ENCODE measurements at regions not wholly inside any gene's neighbourhood (a gene's known extent, or its start where the extent isn't known, plus 50 kb on each side); places are given as distances from the start of the nearest gene placed in this dataset.
"Not testable (repeated sequence)": the region's sequence is repeated elsewhere in the genome, so short reads cannot be mapped to it uniquely, and the experiment has no call there.

DNA sequence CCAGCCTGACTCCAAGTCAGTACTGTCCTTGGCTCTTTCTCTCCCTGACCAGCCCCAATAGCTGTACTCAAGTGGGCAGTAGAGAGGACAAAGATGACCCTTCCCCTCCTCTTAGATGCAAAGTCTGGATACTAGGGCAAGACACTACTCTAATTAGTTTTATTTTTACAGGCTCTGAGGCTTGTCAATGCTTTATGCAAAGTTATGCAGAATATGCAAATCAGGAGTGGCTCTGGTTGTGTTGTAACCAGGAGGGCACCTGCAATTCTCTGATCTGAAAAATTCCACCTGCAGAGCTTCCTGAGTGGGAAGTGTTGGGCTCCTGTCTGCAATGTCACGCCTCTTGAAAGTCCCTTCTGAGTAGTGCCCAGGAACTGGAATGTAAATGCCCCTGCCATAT, 201.5 kb downstream of the RGS3 start:
- no peak for DNase-seq (ENCODE audit: low spot score)

GRCh38 chr9:113665756-113666155, 202.2 kb downstream of the RGS3 start:
- DNase-seq (ENCODE audit: low spot score), result no peak

GRCh38 chr9:113668061-113668460, 204.5 kb downstream of the RGS3 start:
- DNase-seq (ENCODE audit: low spot score), result no peak

GRCh38 chr9:113669522-113670115, 206.1 kb downstream of the RGS3 start:
- no peak for DNase-seq (ENCODE audit: low spot score)

DNA sequence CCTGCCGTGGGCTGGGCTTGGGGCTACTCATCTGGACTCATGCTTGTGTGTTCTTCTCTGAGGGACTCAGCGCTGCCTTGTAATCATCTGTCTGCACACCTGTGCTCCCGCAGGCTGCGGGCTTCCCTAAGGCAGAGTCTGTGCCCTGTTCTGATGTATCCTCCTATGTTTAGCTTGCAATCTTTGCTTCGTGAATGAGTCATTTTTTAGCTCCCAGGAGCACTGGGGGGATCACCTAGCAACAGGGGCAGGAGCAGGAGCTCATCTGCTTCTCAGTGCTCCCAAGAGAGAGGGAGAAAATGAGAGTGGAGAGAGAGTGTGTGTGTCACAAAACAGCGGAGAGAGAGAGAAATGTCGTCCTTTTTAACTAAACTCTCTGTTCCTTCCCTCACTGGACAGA, 202.4 kb upstream of the ZNF618 start:
- DNase-seq (ENCODE audit: low spot score), result no peak

- no peak for DNase-seq (ENCODE audit: low spot score)
These were observed 201.7 kb upstream of the ZNF618 start for GRCh38 chr9:113674436-113674835.

DNA sequence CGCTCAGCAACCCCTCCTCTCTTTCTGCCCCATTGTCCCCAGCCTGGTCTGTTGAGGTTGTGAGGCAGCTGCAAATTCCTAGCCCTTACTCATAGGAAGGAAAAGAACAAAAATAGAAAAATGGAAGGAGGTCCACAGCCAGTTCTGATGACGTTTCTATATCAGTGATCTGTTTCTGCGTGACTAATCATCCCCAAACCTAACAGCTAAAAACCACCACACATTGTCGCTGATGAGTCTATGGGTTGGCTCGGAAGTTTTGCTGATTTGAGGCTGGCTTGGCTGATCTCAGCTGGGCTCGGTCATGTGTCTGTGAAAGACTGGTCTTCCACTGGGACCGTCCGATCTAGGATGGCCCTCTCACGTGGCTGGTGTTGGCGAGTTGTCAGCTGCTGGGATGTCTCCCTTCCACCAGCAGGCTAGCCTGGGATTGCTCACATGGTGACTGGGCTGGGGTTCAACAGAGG, 200.6 kb upstream of the ZNF618 start:
- no peak for DNase-seq (ENCODE audit: low spot score)

- DNase-seq (ENCODE audit: low spot score), result no peak
These were observed 199.1 kb upstream of the ZNF618 start for GRCh38 chr9:113677057-113677456.

DNA sequence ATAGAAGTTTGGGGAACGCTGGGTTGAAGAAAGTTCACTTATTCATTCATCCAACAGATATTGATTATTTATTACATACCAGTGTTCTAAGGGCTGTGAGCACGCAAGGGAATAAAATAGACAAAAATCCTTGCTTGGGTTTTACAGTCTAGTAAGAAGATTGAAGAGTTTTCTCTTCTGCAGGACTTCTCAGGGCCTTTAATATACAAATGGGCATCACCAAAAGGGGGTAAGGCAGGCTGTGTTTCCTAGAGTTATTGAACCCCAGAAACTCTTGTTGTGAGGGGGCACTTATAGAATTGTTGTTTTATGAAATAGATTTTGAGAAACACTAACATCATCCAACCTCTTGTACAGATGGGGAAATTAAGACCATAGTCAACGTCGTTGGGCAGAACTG, 198.5 kb upstream of the ZNF618 start:
- no peak for DNase-seq (ENCODE audit: low spot score)

DNA sequence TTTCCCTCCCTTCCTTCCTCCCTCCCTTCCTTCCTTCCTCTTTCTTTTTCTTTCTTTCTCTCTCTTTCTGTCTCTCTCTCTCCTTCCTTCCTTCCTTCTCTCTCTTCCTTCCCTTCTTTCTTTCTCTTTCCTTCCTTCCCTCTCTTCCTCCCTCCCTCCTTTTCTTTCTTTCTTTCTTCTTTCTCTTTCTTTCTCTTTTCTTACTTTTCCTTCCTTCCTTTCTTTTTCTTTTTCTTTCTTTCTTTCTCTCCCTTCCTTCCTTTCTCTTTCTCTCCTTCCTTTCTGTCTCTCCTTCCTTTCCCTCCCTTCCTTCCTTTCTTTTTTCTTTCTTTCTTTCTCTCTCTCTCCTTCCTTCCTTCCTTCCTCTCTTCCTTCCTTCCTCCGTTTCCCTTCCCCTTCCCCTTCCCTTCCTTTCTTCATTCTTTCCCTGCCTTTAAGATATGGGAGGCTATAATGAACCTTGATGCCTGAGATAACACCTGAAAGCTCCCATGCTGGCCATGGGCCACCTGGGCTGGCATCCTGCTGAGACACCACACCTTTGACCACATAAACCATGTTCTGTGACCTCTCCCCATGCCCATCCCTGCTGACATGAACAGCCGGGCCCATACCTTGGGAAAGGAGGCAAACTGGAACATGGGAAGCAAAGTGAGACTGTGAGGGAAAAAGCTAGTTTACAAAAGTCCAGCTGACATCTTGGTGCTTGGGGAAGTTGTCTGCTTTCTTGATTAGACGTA, 197.8 kb upstream of the ZNF618 start:
- DNase-seq (ENCODE audit: low spot score), result no peak

DNA sequence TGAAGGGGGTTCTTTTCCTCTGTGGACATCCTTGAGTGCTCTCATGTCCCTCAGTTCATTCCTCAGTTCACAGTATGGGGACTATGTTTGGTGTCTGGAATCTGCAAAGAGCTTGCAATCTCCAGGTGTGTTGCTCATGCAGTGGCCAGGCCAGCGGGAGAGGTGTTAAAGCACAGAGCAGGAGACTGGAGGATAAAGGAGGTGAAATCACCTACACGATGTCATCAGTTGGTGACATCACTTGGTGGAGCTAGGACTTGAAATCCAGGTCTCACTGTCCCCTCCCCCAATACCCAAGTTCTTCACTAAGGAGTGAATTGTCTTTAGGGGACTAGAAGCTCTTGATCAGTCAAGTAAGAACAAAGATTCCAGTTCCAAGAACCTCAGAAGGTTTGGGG, 197.3 kb upstream of the ZNF618 start:
- DNase-seq (ENCODE audit: low spot score), result no peak

- DNase-seq (ENCODE audit: low spot score), result peak; percentile 73
These were observed 193.8 kb upstream of the ZNF618 start for GRCh38 chr9:113682297-113682771.

- DNase-seq (ENCODE audit: low spot score), result not testable (repeated sequence)
These were observed 190.5 kb upstream of the ZNF618 start for GRCh38 chr9:113685636-113686035.

DNA sequence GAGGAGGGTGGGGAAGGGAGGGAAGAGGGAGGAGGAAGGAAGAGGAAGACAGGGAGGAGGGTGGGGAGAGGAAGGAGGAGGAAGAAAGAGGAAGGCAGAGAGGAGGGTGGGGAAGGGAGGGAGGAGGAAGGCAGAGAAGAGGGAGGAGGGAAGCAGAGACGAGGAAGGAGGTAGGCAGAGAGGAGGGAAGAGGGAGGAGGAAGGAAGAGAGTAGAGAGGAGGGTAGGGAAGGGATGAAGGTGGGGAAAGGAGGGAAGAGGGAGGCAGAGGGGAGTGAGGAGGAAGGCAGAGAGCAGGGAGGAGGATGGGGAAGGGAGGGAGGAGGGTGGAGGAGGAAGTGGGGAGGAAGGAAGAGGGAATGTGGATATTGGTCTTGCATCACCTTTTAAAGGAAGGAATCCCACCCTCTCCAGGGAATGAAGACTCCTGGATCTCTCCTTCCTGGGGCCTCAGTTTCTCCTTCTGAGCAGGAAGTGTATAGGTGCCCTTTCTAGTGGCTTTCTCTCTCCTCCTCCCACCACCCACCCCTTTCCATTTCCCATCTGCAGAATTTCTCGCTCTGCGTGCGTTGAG, 188.9 kb upstream of the ZNF618 start:
- DNase-seq (ENCODE audit: low spot score), result no peak

DNA sequence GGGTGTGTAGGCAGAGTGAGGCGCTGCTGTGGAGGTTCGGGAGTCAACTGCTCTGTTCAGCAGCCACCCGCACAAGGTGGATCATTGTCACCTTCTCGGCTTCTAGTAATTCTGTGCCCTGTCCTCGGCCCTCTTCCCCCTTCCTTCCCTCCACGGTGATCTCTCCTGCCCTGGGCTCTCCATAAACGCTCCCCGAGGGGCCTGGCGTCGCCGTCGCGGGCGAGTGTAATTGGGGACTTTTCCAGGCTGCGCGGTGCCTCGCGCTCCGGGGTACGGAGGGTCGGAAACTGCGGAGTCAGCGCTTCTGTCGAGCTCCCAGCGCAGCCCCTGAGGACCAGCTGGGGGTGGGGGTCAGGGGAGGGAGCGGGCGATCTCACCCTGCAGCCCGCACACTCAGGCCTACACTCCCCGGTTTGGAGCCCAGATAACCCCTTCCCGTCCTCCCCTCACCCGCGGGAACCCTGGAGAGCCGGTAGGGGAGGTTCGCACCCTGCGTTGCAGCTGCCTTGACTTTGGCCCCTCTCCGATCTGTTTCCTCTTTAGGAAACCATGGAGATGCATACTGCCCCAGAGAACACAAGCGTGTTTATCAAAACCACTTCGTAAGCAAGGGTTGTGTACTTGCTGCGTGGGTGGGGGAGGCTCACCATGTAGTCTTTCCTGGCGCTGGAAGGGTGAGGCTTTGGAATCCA, 188.3 kb upstream of the ZNF618 start:
- DNase-seq (ENCODE audit: low spot score), result peak; percentile 17

- DNase-seq (ENCODE audit: low spot score), result no peak
These were observed 185.9 kb upstream of the ZNF618 start for GRCh38 chr9:113690055-113690740.

DNA sequence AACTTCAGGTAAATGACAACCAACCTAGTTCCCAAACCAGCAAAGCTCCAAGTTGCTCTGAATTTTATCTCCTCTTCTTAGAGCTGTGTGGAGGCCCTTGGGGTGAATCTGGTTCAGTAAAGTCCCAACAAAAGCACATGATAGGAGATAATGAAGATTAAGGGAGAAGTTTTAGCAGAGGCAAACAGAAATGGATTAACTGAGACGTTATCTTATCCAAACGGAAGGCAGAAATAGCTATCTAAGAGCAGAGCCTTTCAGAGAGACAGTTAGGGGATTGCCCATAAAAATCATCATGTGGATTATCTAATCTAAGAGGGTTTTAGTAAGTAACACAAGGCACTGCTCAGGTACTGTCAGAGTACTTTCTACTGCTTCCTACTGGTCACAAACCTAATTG, 183.9 kb upstream of the ZNF618 start:
- DNase-seq (ENCODE audit: low spot score), result no peak

DNA sequence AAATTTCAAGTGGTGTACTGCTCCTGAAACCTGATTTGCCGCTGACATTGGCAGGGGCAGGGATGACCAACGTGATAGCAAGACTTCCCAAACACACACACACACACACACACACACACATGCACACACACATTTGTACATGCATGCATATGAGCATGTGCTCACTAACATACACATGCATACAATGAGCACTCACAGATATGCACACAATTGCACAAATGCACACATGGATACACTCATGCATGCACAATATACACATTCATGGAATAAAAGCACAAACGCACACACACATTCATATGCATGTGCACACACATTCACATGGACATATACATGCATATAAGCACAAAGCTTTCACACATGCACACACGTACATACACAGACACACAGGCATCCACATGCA, 181.2 kb upstream of the ZNF618 start:
- DNase-seq (ENCODE audit: low spot score), result no peak

GRCh38 chr9:113695440-113695851, 180.7 kb upstream of the ZNF618 start:
- no peak for DNase-seq (ENCODE audit: low spot score)

GRCh38 chr9:113695901-113696300, 180.2 kb upstream of the ZNF618 start:
- no peak for DNase-seq (ENCODE audit: low spot score)

GRCh38 chr9:113701774-113702755, 174.0 kb upstream of the ZNF618 start:
- DNase-seq (ENCODE audit: low spot score), result no peak
